A549 (cell line): ENCODE measurements at regions not wholly inside any gene's neighbourhood (a gene's known extent, or its start where the extent isn't known, plus 50 kb on each side); places are given as distances from the start of the nearest gene placed in this dataset.

Experiments
- ATAC-seq, 2 experiments: fragments of 200-7000 bp in 1 of 2; fragments of >200 bp in 1 of 2; cut with Nextera tagmentation in 1 of 2; cut with Tn5 transposase in 1 of 2; 3 replicates each; pipeline versions ENCODE4 v1.8.0 to v1.9.1; 2018 to 2020; ENCODE audit warnings: mild to moderate bottlenecking in 1 of 2, moderate library complexity in 1 of 2
- CTCF ChIA-PET: fragments of 300-600 bp; sonication (Branson Sonifier 250); formaldehyde crosslinking; extraction: SDS; loops from one replicate; lab custom pipeline; 2021; ENCODE audit warnings: antibody characterized with exemption, inconsistent platforms; lab: Yijun Ruan, JAX
- POLR2A ChIA-PET: fragments of 350-600 bp; formaldehyde crosslinking; extraction: SDS; loops from one replicate; lab custom pipeline; 2021; ENCODE audit warnings: antibody characterized with exemption, inconsistent platforms; lab: Yijun Ruan, JAX
- DNase-seq, 2 experiments: peaks; one replicate each; pipeline versions ENCODE4 v3.0.0 to v3.0.0-alpha.2; 2011 to 2016; ENCODE audit warnings: low read depth in 1 of 2, low spot score in 1 of 2
- FAIRE-seq: peaks from 2 replicates; lab custom pipeline; 2011; peaks lifted over from hg19 to GRCh38; lab: Jason Lieb, UNC
- H3K27ac ChIP-seq, 2 experiments: fragments of >200 bp; sonication (Bioruptor Twin); formaldehyde crosslinking; 3 replicates each; pipeline ENCODE4 v1.5.1; 2016 to 2017
- H3K4me1 ChIP-seq: fragments of >200 bp; sonication (Bioruptor Twin); formaldehyde crosslinking; 3 replicates; pipeline ENCODE4 v1.6.1; 2016
- H3K4me2 ChIP-seq: fragments of >200 bp; sonication (Bioruptor Twin); formaldehyde crosslinking; 3 replicates; pipeline ENCODE4 v1.6.1; 2016
- H3K4me3 ChIP-seq: fragments of >200 bp; sonication (Bioruptor Twin); formaldehyde crosslinking; 3 replicates; pipeline ENCODE4 v1.5.1; 2016
- H3K9me3 ChIP-seq: fragments of >200 bp; sonication (Bioruptor Twin); formaldehyde crosslinking; 3 replicates; pipeline ENCODE4 v1.6.1; 2016
- ATOH8 ChIP-seq: fragments of 250-450 bp; sonication (Bioruptor Pico); IDR thresholded peaks from 2 replicates; pipeline ENCODE4 v1.5.0; 2020; ENCODE audit warnings: low read depth, mild to moderate bottlenecking, moderate library complexity
- CBX2 ChIP-seq: fragments of 200-600 bp; sonication (generic); IDR thresholded peaks from 2 replicates; pipeline ENCODE4 v1.6.1; 2016; ENCODE audit warnings: low read depth, mild to moderate bottlenecking, borderline replicate concordance
- CHD2 ChIP-seq: fragments of 150-350 bp; IDR thresholded peaks from 2 replicates; pipeline ENCODE4 v1.6.1; 2014; ENCODE audit warnings: low read length; ENCODE audit not compliant: partially characterized antibody
- CHD4 ChIP-seq: fragments of 200-600 bp; sonication (generic); IDR thresholded peaks from 2 replicates; pipeline ENCODE4 v1.6.1; 2016; ENCODE audit warnings: antibody characterized with exemption, mild to moderate bottlenecking, borderline replicate concordance
- EHMT2 ChIP-seq: fragments of 200-600 bp; sonication (generic); IDR thresholded peaks from 2 replicates; pipeline ENCODE4 v1.6.1; 2016; ENCODE audit warnings: antibody characterized with exemption, low read depth, mild to moderate bottlenecking, moderate library complexity
- FOSL2 ChIP-seq, 2 experiments: fragments of 450-650 bp in 1 of 2; fragments of >200 bp in 1 of 2; sonication (Bioruptor Twin) in 1 of 2; formaldehyde crosslinking; IDR thresholded peaks; 2 replicates each; pipeline versions ENCODE4 v1.5.0 to v1.6.1; 2016 to 2020; ENCODE audit warnings: mild to moderate bottlenecking in 1 of 2, moderate library complexity in 1 of 2
- FOXS1 ChIP-seq: fragments of 250-450 bp; sonication (Bioruptor Pico); IDR thresholded peaks from 2 replicates; pipeline ENCODE4 v1.5.0; 2020; ENCODE audit warnings: mild to moderate bottlenecking, moderate library complexity
- GATA3 ChIP-seq: IDR thresholded peaks from 2 replicates; pipeline ENCODE4 v1.6.1; 2012; ENCODE audit warnings: borderline replicate concordance
- HES2 ChIP-seq: fragments of >200 bp; sonication (Bioruptor Twin); formaldehyde crosslinking; IDR thresholded peaks from 2 replicates; pipeline ENCODE4 v1.6.1; 2016
- HOXB5 ChIP-seq: fragments of 250-450 bp; sonication (Bioruptor Pico); IDR thresholded peaks from 2 replicates; pipeline ENCODE4 v1.5.0; 2020; ENCODE audit warnings: mild to moderate bottlenecking, moderate library complexity
- KDM1A ChIP-seq: fragments of 200-600 bp; sonication (generic); IDR thresholded peaks from 2 replicates; pipeline ENCODE4 v1.6.1; 2016; ENCODE audit warnings: low read depth, mild to moderate bottlenecking
- MAX ChIP-seq: IDR thresholded peaks from 2 replicates; pipeline ENCODE4 v1.6.1; 2012
- MAZ ChIP-seq: fragments of 150-350 bp; IDR thresholded peaks from 2 replicates; pipeline ENCODE4 v1.6.1; 2014; ENCODE audit warnings: antibody characterized with exemption, low read depth, low read length, borderline replicate concordance
- MYC ChIP-seq: IDR thresholded peaks from 2 replicates; pipeline ENCODE4 v1.6.1; 2012; ENCODE audit warnings: mild to moderate bottlenecking, inconsistent platforms, low read length, improper control_type of control experiment, borderline replicate concordance
- NFE2L2 ChIP-seq: fragments of 150-350 bp; conservative IDR thresholded peaks from 2 replicates; pipeline ENCODE4 v1.6.1; 2014; ENCODE audit warnings: low read length
- RAD21 ChIP-seq, 2 experiments: fragments of >200 bp in 1 of 2; sonication (Bioruptor Twin) in 1 of 2; formaldehyde crosslinking in 1 of 2; IDR thresholded peaks in 1 of 2; conservative IDR thresholded peaks in 1 of 2; 2 replicates in 1 of 2; 3 replicates in 1 of 2; pipeline ENCODE4 v1.6.1; 2012 to 2018; ENCODE audit warnings: inconsistent platforms in 1 of 2
- RNF2 ChIP-seq: fragments of 200-600 bp; sonication (generic); IDR thresholded peaks from 2 replicates; pipeline ENCODE4 v1.6.1; 2016; ENCODE audit warnings: low read depth, mild to moderate bottlenecking, antibody characterized with exemption, moderate library complexity, borderline replicate concordance
- ZFP36 ChIP-seq: fragments of 450-650 bp; IDR thresholded peaks from 2 replicates; pipeline ENCODE4 v1.6.1; 2014; ENCODE audit warnings: borderline replicate concordance; ENCODE audit not compliant: partially characterized antibody
- ZNF302 ChIP-seq: fragments of 250-450 bp; sonication (Bioruptor Pico); IDR thresholded peaks from 2 replicates; pipeline ENCODE4 v1.9.0; 2021; ENCODE audit warnings: inconsistent platforms, mild to moderate bottlenecking, moderate library complexity
- ZSCAN20 ChIP-seq: fragments of 250-450 bp; sonication (Bioruptor Pico); IDR thresholded peaks from 2 replicates; pipeline ENCODE4 v1.8.0; 2022; ENCODE audit warnings: mild to moderate bottlenecking, moderate library complexity
- WGBS: methylation state at CpG from one replicate; pipeline ENCODE4 v1.1.6; 2017; ENCODE audit errors: missing lambda C conversion rate; 5-methylcytosine and 5-hydroxymethylcytosine counted together

GRCh38 chr1:58430421-58431275 lies 115.9 kb downstream of the OMA1 start:
- POLR2A ChIA-PET = no interaction called here
- CTCF ChIA-PET = no interaction called here
- FAIRE-seq (no peak), ATAC-seq (no peak), DNase-seq (no peak)
- Histone ChIP-seq H3K4me1 (no peaks in the 10 kb centered on the region), H3K4me2 (no peak overlapping the region), H3K27ac (no peak overlapping the region), H3K4me3 (no peak overlapping the region), H3K9me3 (no peaks in the 10 kb centered on the region)
- 51% methylated on average over 7 of the region's 7 CpGs for WGBS
- TF ChIP-seq GATA3 (no peak), MAX (no peak), FOXS1 (CRISPR knock-in tag) (no peak), ATOH8 (CRISPR knock-in tag) (no peak), EHMT2 (no peak), KDM1A (no peak), HOXB5 (no peak), FOSL2 (IDR thresholded peaks at IDR 0.05) (no peak), FOSL2 (CRISPR knock-in tag; IDR thresholded peaks at IDR 0.05) (no peak), MYC (no peak)

- TF ChIP-seq FOSL2 (IDR thresholded peaks at IDR 0.05) (no peak), FOSL2 (CRISPR knock-in tag; IDR thresholded peaks at IDR 0.05) (no peak), ZFP36 (no peak), RAD21 (conservative IDR thresholded peaks at IDR 0.05 in 1 of 2, IDR thresholded peaks at IDR 0.05 in 1 of 2) (no peak), CHD4 (no peak), MAZ (no peak)
- WGBS = 15% methylated on average over 2 of the region's 2 CpGs
- no peaks in the 10 kb centered on the region for H3K4me1 ChIP-seq
- no peak for DNase-seq
- POLR2A ChIA-PET = no interaction called here
- no peaks in the 10 kb centered on the region for H3K9me3 ChIP-seq
- H3K4me3 ChIP-seq = no peak overlapping the region
- no peak for FAIRE-seq
- H3K27ac ChIP-seq = no peak overlapping the region
- no peak overlapping the region for H3K4me2 ChIP-seq
- CTCF ChIA-PET = no interaction called here
- no peak for ATAC-seq
Observed at GRCh38 chr1:58426918-58427317, 119.6 kb downstream of the OMA1 start.

- CTCF ChIA-PET = no interaction called here
- FAIRE-seq = no peak
Observed at GRCh38 chr1:58422436-58422835, 124.1 kb downstream of the OMA1 start.

More at GRCh38 chr1:58422436-58422835, 124.1 kb downstream of the OMA1 start:
- DNase-seq (no peak), ATAC-seq (no peak)
- no peak overlapping the region for H3K4me3 ChIP-seq
- no peak overlapping the region for H3K27ac ChIP-seq
- no peaks in the 10 kb centered on the region for H3K9me3 ChIP-seq
- H3K4me1 ChIP-seq = no peaks in the 10 kb centered on the region
- POLR2A ChIA-PET = no interaction called here
- no peak overlapping the region for H3K4me2 ChIP-seq
- TF ChIP-seq CHD2 = no peak
- no peak for TF ChIP-seq CBX2
- no peak for TF ChIP-seq ZSCAN20
- TF ChIP-seq ZFP36 = no peak
- no peak for TF ChIP-seq ZNF302 (CRISPR knock-in tag)
- no peak for TF ChIP-seq HES2
- no peak for TF ChIP-seq NFE2L2
- no peak for TF ChIP-seq MAZ
- no peak for TF ChIP-seq RNF2
- WGBS = 7% methylated on average over 4 of the region's 4 CpGs
